ENCODE measurements at regions not wholly inside any gene's neighbourhood (a gene's known extent, or its start where the extent isn't known, plus 50 kb on each side); places are given as distances from the start of the nearest gene placed in this dataset.
"Not testable (repeated sequence)": the region's sequence is repeated elsewhere in the genome, so short reads cannot be mapped to it uniquely, and the experiment has no call there.

GRCh38 chr1:87980494-87980893 lies 651.8 kb downstream of the LMO4 start:
- H3K9me3 ChIP-seq (ENCODE audit: control insufficient read depth, low read length): no peaks in the 10 kb centered on the region
- DNase-seq: no peak
- H3K27ac ChIP-seq (ENCODE audit: insufficient read depth, low read length, poor library complexity, severe bottlenecking): no peak overlapping the region
- H3K4me3 ChIP-seq (ENCODE audit: insufficient read depth, low read depth, low read length, poor library complexity, severe bottlenecking): no peak overlapping the region
- H3K27me3 ChIP-seq (replicated peaks; ENCODE audit: control insufficient read depth, insufficient read depth, low read length, poor library complexity, severe bottlenecking): no peaks in the 10 kb centered on the region
- no peaks in the 10 kb centered on the region for H3K4me1 ChIP-seq (ENCODE audit: control insufficient read depth, insufficient read depth, low read length, poor library complexity, severe bottlenecking)
- no peaks in the 10 kb centered on the region for H3K36me3 ChIP-seq (ENCODE audit: control insufficient read depth, insufficient read depth, low read length)

- Histone ChIP-seq H3K27ac (ENCODE audit: insufficient read depth, low read length, poor library complexity, severe bottlenecking) (no peak overlapping the region), H3K4me1 (ENCODE audit: control insufficient read depth, insufficient read depth, low read length, poor library complexity, severe bottlenecking) (no peaks in the 10 kb centered on the region), H3K9me3 (ENCODE audit: control insufficient read depth, low read length) (no peaks in the 10 kb centered on the region), H3K27me3 (replicated peaks; ENCODE audit: control insufficient read depth, insufficient read depth, low read length, poor library complexity, severe bottlenecking) (no peaks in the 10 kb centered on the region), H3K36me3 (ENCODE audit: control insufficient read depth, insufficient read depth, low read length) (no peaks in the 10 kb centered on the region), H3K4me3 (ENCODE audit: insufficient read depth, low read depth, low read length, poor library complexity, severe bottlenecking) (no peak overlapping the region)
- no peak for DNase-seq
Observed at GRCh38 chr1:87981386-87981785, 652.7 kb downstream of the LMO4 start.

- H3K9me3 ChIP-seq (ENCODE audit: control insufficient read depth, low read length): no peaks in the 10 kb centered on the region
- H3K36me3 ChIP-seq (ENCODE audit: control insufficient read depth, insufficient read depth, low read length): no peaks in the 10 kb centered on the region
- H3K27me3 ChIP-seq (replicated peaks; ENCODE audit: control insufficient read depth, insufficient read depth, low read length, poor library complexity, severe bottlenecking): no peaks in the 10 kb centered on the region
- no peaks in the 10 kb centered on the region for H3K4me1 ChIP-seq (ENCODE audit: control insufficient read depth, insufficient read depth, low read length, poor library complexity, severe bottlenecking)
- DNase-seq: no peak
- H3K27ac ChIP-seq (ENCODE audit: insufficient read depth, low read length, poor library complexity, severe bottlenecking): no peak overlapping the region
- H3K4me3 ChIP-seq (ENCODE audit: insufficient read depth, low read depth, low read length, poor library complexity, severe bottlenecking): no peak overlapping the region
Observed at GRCh38 chr1:87981810-87982209, 653.1 kb downstream of the LMO4 start.

GRCh38 chr1:87983841-87984240 lies 655.2 kb downstream of the LMO4 start:
- Histone ChIP-seq H3K27me3 (replicated peaks; ENCODE audit: control insufficient read depth, insufficient read depth, low read length, poor library complexity, severe bottlenecking) (no peaks in the 10 kb centered on the region), H3K4me1 (ENCODE audit: control insufficient read depth, insufficient read depth, low read length, poor library complexity, severe bottlenecking) (no peaks in the 10 kb centered on the region), H3K36me3 (ENCODE audit: control insufficient read depth, insufficient read depth, low read length) (no peaks in the 10 kb centered on the region), H3K9me3 (ENCODE audit: control insufficient read depth, low read length) (no peaks in the 10 kb centered on the region), H3K27ac (ENCODE audit: insufficient read depth, low read length, poor library complexity, severe bottlenecking) (no peak overlapping the region), H3K4me3 (ENCODE audit: insufficient read depth, low read depth, low read length, poor library complexity, severe bottlenecking) (no peak overlapping the region)
- no peak for DNase-seq

- H3K4me3 ChIP-seq (ENCODE audit: insufficient read depth, low read depth, low read length, poor library complexity, severe bottlenecking): no peak overlapping the region
- H3K27me3 ChIP-seq (replicated peaks; ENCODE audit: control insufficient read depth, insufficient read depth, low read length, poor library complexity, severe bottlenecking): no peaks in the 10 kb centered on the region
- H3K9me3 ChIP-seq (ENCODE audit: control insufficient read depth, low read length): no peaks in the 10 kb centered on the region
- no peaks in the 10 kb centered on the region for H3K36me3 ChIP-seq (ENCODE audit: control insufficient read depth, insufficient read depth, low read length)
- DNase-seq: no peak
- no peaks in the 10 kb centered on the region for H3K4me1 ChIP-seq (ENCODE audit: control insufficient read depth, insufficient read depth, low read length, poor library complexity, severe bottlenecking)
- no peak overlapping the region for H3K27ac ChIP-seq (ENCODE audit: insufficient read depth, low read length, poor library complexity, severe bottlenecking)
Observed at GRCh38 chr1:87985071-87985470, 656.4 kb downstream of the LMO4 start.

DNA sequence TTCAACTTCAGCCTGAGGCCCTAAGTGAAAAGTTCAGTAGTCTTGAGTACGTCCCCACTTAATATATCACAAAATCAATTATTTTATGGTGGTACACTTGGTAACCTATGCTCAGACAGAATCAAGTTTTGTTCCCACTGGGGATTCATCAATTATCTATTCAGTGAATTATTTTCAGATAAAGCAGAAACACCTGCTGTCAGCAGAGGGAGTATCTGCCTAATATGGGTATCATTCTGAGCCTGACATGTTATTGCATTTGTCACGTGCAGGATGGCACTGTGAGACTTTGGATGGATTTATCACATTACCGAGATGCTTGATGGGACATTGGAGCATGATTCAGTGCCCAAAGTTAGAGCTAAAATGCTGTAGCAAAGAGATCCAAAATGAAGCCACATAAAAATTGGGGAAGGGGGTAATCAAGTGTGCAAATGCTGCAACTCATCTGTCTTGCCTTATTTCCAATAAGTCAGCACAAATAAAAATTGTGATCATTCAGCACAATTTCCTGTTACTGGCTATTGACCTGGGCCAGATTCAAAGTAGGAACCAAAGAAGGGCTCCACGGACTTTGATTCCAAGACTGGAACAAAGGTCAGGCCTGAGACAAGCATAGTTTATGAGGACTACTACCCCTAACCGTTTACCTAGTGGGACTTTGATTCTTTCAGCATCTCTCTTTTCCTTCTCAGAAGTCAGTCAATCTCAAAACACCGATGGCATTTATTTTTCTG lies 657.6 kb downstream of the LMO4 start:
- Histone ChIP-seq H3K9me3 (ENCODE audit: control insufficient read depth, low read length) (no peaks in the 10 kb centered on the region), H3K27me3 (replicated peaks; ENCODE audit: control insufficient read depth, insufficient read depth, low read length, poor library complexity, severe bottlenecking) (no peaks in the 10 kb centered on the region), H3K4me1 (ENCODE audit: control insufficient read depth, insufficient read depth, low read length, poor library complexity, severe bottlenecking) (no peaks in the 10 kb centered on the region), H3K27ac (ENCODE audit: insufficient read depth, low read length, poor library complexity, severe bottlenecking) (no peak overlapping the region), H3K36me3 (ENCODE audit: control insufficient read depth, insufficient read depth, low read length) (no peaks in the 10 kb centered on the region), H3K4me3 (ENCODE audit: insufficient read depth, low read depth, low read length, poor library complexity, severe bottlenecking) (no peak overlapping the region)
- no peak for DNase-seq

- no peak overlapping the region for H3K4me3 ChIP-seq (ENCODE audit: insufficient read depth, low read depth, low read length, poor library complexity, severe bottlenecking)
- H3K9me3 ChIP-seq (ENCODE audit: control insufficient read depth, low read length): no peaks in the 10 kb centered on the region
- no peaks in the 10 kb centered on the region for H3K4me1 ChIP-seq (ENCODE audit: control insufficient read depth, insufficient read depth, low read length, poor library complexity, severe bottlenecking)
- no peaks in the 10 kb centered on the region for H3K27me3 ChIP-seq (replicated peaks; ENCODE audit: control insufficient read depth, insufficient read depth, low read length, poor library complexity, severe bottlenecking)
- DNase-seq: no peak
- H3K36me3 ChIP-seq (ENCODE audit: control insufficient read depth, insufficient read depth, low read length): no peaks in the 10 kb centered on the region
- no peak overlapping the region for H3K27ac ChIP-seq (ENCODE audit: insufficient read depth, low read length, poor library complexity, severe bottlenecking)
Observed at GRCh38 chr1:87989346-87989745, 660.7 kb downstream of the LMO4 start.

- not testable (repeated sequence) for H3K4me1 ChIP-seq (ENCODE audit: control insufficient read depth, insufficient read depth, low read length, poor library complexity, severe bottlenecking); DNase-seq; H3K27me3 ChIP-seq (replicated peaks; ENCODE audit: control insufficient read depth, insufficient read depth, low read length, poor library complexity, severe bottlenecking); H3K4me3 ChIP-seq (ENCODE audit: insufficient read depth, low read depth, low read length, poor library complexity, severe bottlenecking); H3K27ac ChIP-seq (ENCODE audit: insufficient read depth, low read length, poor library complexity, severe bottlenecking); H3K9me3 ChIP-seq (ENCODE audit: control insufficient read depth, low read length); H3K36me3 ChIP-seq (ENCODE audit: control insufficient read depth, insufficient read depth, low read length)
Observed at GRCh38 chr1:87992536-87992935, 663.9 kb downstream of the LMO4 start.

GRCh38 chr1:87993051-87993450 lies 664.4 kb downstream of the LMO4 start:
- H3K27me3 ChIP-seq (replicated peaks; ENCODE audit: control insufficient read depth, insufficient read depth, low read length, poor library complexity, severe bottlenecking): no peaks in the 10 kb centered on the region
- no peaks in the 10 kb centered on the region for H3K4me1 ChIP-seq (ENCODE audit: control insufficient read depth, insufficient read depth, low read length, poor library complexity, severe bottlenecking)
- DNase-seq: no peak
- H3K27ac ChIP-seq (ENCODE audit: insufficient read depth, low read length, poor library complexity, severe bottlenecking): no peak overlapping the region
- no peaks in the 10 kb centered on the region for H3K36me3 ChIP-seq (ENCODE audit: control insufficient read depth, insufficient read depth, low read length)
- no peak overlapping the region for H3K4me3 ChIP-seq (ENCODE audit: insufficient read depth, low read depth, low read length, poor library complexity, severe bottlenecking)
- no peaks in the 10 kb centered on the region for H3K9me3 ChIP-seq (ENCODE audit: control insufficient read depth, low read length)

DNA sequence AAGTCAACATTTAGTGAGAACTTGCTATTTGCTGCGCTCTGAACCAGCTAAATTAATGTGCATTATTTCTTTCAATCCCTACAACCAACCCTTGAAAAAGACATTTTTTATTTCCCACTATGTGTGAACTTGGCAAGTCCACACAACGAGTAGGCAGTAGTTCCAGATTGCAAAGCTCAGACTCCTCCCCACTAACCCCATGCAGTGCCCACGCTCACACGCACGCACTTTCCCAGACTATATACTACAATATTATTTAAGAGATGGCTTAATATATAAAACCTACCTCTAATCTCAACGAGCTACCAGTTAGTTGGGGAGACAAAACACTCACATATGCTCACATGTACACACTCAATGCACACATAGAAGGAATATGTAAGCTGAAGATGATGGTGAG lies 671.2 kb downstream of the LMO4 start:
- DNase-seq: no peak
- no peak overlapping the region for H3K27ac ChIP-seq (ENCODE audit: insufficient read depth, low read length, poor library complexity, severe bottlenecking)
- peaks cover 4% of the 10 kb centered on the region for H3K27me3 ChIP-seq (replicated peaks; ENCODE audit: control insufficient read depth, insufficient read depth, low read length, poor library complexity, severe bottlenecking)
- H3K36me3 ChIP-seq (ENCODE audit: control insufficient read depth, insufficient read depth, low read length): no peaks in the 10 kb centered on the region
- no peaks in the 10 kb centered on the region for H3K4me1 ChIP-seq (ENCODE audit: control insufficient read depth, insufficient read depth, low read length, poor library complexity, severe bottlenecking)
- H3K4me3 ChIP-seq (ENCODE audit: insufficient read depth, low read depth, low read length, poor library complexity, severe bottlenecking): no peak overlapping the region
- H3K9me3 ChIP-seq (ENCODE audit: control insufficient read depth, low read length): no peaks in the 10 kb centered on the region

Measured in effector memory CD4-positive, alpha-beta T cell (primary cell).